ENCODE measurements at regions not wholly inside any gene's neighbourhood (a gene's known extent, or its start where the extent isn't known, plus 50 kb on each side); places are given as distances from the start of the nearest gene placed in this dataset.

- H3K27ac ChIP-seq, result no peak overlapping the region
- DNase-seq (ENCODE audit: low read depth, low spot score), result no peak
- no peaks in the 10 kb centered on the region for H3K9me3 ChIP-seq (ENCODE audit: low read depth, low read length)
- no peak for TF ChIP-seq EZH2 (IDR thresholded peaks at IDR 0.05)
- no peak overlapping the region for H3K9ac ChIP-seq (ENCODE audit: insufficient read length)
- H3K4me3 ChIP-seq, result no peak overlapping the region
- no peaks in the 10 kb centered on the region for H3K36me3 ChIP-seq (ENCODE audit: insufficient read depth, low read length)
These were observed 132.4 kb upstream of the ZP4 start for GRCh38 chr1:238023137-238023536.

GRCh38 chr1:238018214-238018613 is 127.5 kb upstream of the ZP4 start:
- Histone ChIP-seq H3K36me3 (ENCODE audit: insufficient read depth, low read length) (no peaks in the 10 kb centered on the region), H3K9me3 (ENCODE audit: low read depth, low read length) (no peaks in the 10 kb centered on the region)

DNA sequence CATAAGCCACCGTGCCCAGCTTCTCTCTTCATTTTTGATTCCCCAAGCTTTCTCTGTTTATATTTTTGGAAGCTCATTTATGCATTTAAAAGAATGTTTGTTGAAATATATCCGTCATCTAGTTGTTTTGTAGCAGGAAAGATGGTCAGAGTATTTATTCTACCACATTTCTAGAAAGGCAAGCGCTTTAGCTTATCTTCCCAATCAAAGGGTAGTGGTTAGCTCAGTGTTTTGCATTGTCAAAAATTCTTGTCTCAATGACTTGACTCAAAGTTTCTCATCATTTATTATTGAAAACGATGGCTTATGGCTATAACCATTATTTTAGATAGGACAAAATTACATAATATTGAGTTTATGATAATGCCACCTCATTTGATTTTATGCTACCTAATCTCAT is 116.1 kb upstream of the ZP4 start:
- Histone ChIP-seq H3K4me3 (no peak overlapping the region), H3K9ac (ENCODE audit: insufficient read length) (no peak overlapping the region), H3K27ac (no peak overlapping the region), H3K9me3 (ENCODE audit: low read depth, low read length) (no peaks in the 10 kb centered on the region), H3K36me3 (ENCODE audit: insufficient read depth, low read length) (no peaks in the 10 kb centered on the region)
- no peak for TF ChIP-seq EZH2 (IDR thresholded peaks at IDR 0.05)
- TF ChIP-seq FOXP2 (optimal IDR thresholded peaks at IDR 0.05; ENCODE audit: control extremely low read depth, extremely low read length, insufficient read depth), result no peak
- no peak for TF ChIP-seq POLR2AphosphoS5 (IDR thresholded peaks at IDR 0.05; ENCODE audit: borderline replicate concordance, low read depth, low read length)
- DNase-seq (ENCODE audit: low read depth, low spot score), result no peak

More at GRCh38 chr1:238018214-238018613, 127.5 kb upstream of the ZP4 start:
- DNase-seq (ENCODE audit: low read depth, low spot score), result no peak
- Histone ChIP-seq H3K4me3 (no peak overlapping the region), H3K9ac (ENCODE audit: insufficient read length) (no peak overlapping the region), H3K27ac (no peak overlapping the region)
- TF ChIP-seq POLR2AphosphoS5 (IDR thresholded peaks at IDR 0.05; ENCODE audit: borderline replicate concordance, low read depth, low read length) (no peak), FOXP2 (optimal IDR thresholded peaks at IDR 0.05; ENCODE audit: control extremely low read depth, extremely low read length, insufficient read depth) (no peak), EZH2 (IDR thresholded peaks at IDR 0.05) (no peak)

DNA sequence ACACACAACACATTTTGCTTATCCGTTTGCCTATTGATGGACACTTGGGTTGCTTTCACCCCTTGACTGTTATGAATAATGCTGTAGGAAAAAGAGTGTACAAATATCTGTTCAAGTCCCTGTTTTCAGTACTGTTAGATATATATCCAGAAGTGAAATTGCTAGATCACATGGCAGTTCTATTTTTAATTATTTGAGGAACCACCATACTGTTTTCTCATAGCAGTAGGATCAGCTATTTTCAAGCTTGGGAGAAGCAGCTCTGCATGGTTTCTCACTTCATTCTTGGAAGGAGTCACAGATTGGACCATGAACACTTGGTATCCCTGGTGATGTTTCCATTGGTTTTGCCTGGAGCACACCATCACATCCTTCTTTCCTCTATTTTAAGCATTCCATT is 114.4 kb upstream of the ZP4 start:
- TF ChIP-seq POLR2AphosphoS5 (IDR thresholded peaks at IDR 0.05; ENCODE audit: borderline replicate concordance, low read depth, low read length), result no peak
- no peak for TF ChIP-seq EZH2 (IDR thresholded peaks at IDR 0.05)
- TF ChIP-seq FOXP2 (optimal IDR thresholded peaks at IDR 0.05; ENCODE audit: control extremely low read depth, extremely low read length, insufficient read depth), result no peak
- H3K36me3 ChIP-seq (ENCODE audit: insufficient read depth, low read length), result no peaks in the 10 kb centered on the region
- DNase-seq (ENCODE audit: low read depth, low spot score), result no peak
- no peak overlapping the region for H3K9ac ChIP-seq (ENCODE audit: insufficient read length)
- H3K27ac ChIP-seq, result no peak overlapping the region
- no peaks in the 10 kb centered on the region for H3K9me3 ChIP-seq (ENCODE audit: low read depth, low read length)
- no peak overlapping the region for H3K4me3 ChIP-seq

GRCh38 chr1:238001818-238002217 is 111.1 kb upstream of the ZP4 start:
- no peaks in the 10 kb centered on the region for H3K36me3 ChIP-seq (ENCODE audit: insufficient read depth, low read length)
- H3K27ac ChIP-seq, result no peak overlapping the region
- DNase-seq (ENCODE audit: low read depth, low spot score), result no peak
- TF ChIP-seq FOXP2 (optimal IDR thresholded peaks at IDR 0.05; ENCODE audit: control extremely low read depth, extremely low read length, insufficient read depth) (no peak), POLR2AphosphoS5 (IDR thresholded peaks at IDR 0.05; ENCODE audit: borderline replicate concordance, low read depth, low read length) (no peak), EZH2 (IDR thresholded peaks at IDR 0.05) (no peak)
- no peak overlapping the region for H3K4me3 ChIP-seq
- no peak overlapping the region for H3K9ac ChIP-seq (ENCODE audit: insufficient read length)
- H3K9me3 ChIP-seq (ENCODE audit: low read depth, low read length), result no peaks in the 10 kb centered on the region

GRCh38 chr1:237999426-238000052 is 108.8 kb upstream of the ZP4 start:
- no peak overlapping the region for H3K4me3 ChIP-seq
- H3K27ac ChIP-seq, result no peak overlapping the region
- TF ChIP-seq FOXP2 (optimal IDR thresholded peaks at IDR 0.05; ENCODE audit: control extremely low read depth, extremely low read length, insufficient read depth) (no peak), EZH2 (IDR thresholded peaks at IDR 0.05) (no peak), POLR2AphosphoS5 (IDR thresholded peaks at IDR 0.05; ENCODE audit: borderline replicate concordance, low read depth, low read length) (no peak)
- H3K36me3 ChIP-seq (ENCODE audit: insufficient read depth, low read length), result no peaks in the 10 kb centered on the region
- H3K9me3 ChIP-seq (ENCODE audit: low read depth, low read length), result no peaks in the 10 kb centered on the region
- DNase-seq (ENCODE audit: low read depth, low spot score), result no peak
- H3K9ac ChIP-seq (ENCODE audit: insufficient read length), result no peak overlapping the region

GRCh38 chr1:237998581-237998980 is 107.9 kb upstream of the ZP4 start:
- Histone ChIP-seq H3K9me3 (ENCODE audit: low read depth, low read length) (no peaks in the 10 kb centered on the region), H3K9ac (ENCODE audit: insufficient read length) (no peak overlapping the region), H3K36me3 (ENCODE audit: insufficient read depth, low read length) (no peaks in the 10 kb centered on the region), H3K4me3 (no peak overlapping the region), H3K27ac (no peak overlapping the region)
- DNase-seq (ENCODE audit: low read depth, low spot score), result no peak
- no peak for TF ChIP-seq POLR2AphosphoS5 (IDR thresholded peaks at IDR 0.05; ENCODE audit: borderline replicate concordance, low read depth, low read length)
- no peak for TF ChIP-seq FOXP2 (optimal IDR thresholded peaks at IDR 0.05; ENCODE audit: control extremely low read depth, extremely low read length, insufficient read depth)
- TF ChIP-seq EZH2 (IDR thresholded peaks at IDR 0.05), result no peak

GRCh38 chr1:237983496-237983895 is 92.8 kb upstream of the ZP4 start:
- no peak for DNase-seq (ENCODE audit: low read depth, low spot score)
- Histone ChIP-seq H3K36me3 (ENCODE audit: insufficient read depth, low read length) (no peaks in the 10 kb centered on the region), H3K9me3 (ENCODE audit: low read depth, low read length) (no peaks in the 10 kb centered on the region), H3K4me3 (no peak overlapping the region), H3K27ac (no peak overlapping the region), H3K9ac (ENCODE audit: insufficient read length) (no peak overlapping the region)
- TF ChIP-seq EZH2 (IDR thresholded peaks at IDR 0.05), result no peak
- TF ChIP-seq POLR2AphosphoS5 (IDR thresholded peaks at IDR 0.05; ENCODE audit: borderline replicate concordance, low read depth, low read length), result no peak
- TF ChIP-seq FOXP2 (optimal IDR thresholded peaks at IDR 0.05; ENCODE audit: control extremely low read depth, extremely low read length, insufficient read depth), result no peak

DNA sequence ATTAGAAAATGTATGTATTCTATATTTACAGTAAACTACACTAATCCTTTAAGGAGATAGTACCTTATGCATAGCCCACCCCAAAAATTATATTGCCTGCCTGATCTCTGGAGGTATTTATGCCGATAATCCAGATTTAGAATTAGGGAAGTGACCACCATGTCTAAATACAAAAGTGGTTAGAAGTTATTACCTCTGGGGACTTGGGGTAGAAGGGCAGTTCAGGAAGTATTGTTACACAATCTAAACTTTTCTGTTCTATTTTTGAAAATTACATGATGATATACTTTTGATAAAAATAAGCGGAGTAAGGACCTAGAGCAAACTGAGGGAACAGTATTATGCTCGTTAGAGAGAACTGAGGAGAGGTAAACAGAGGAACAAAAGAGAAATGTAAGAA is 90.5 kb upstream of the ZP4 start:
- no peak overlapping the region for H3K4me3 ChIP-seq
- no peak for DNase-seq (ENCODE audit: low read depth, low spot score)

More for the DNA sequence above, 90.5 kb upstream of the ZP4 start:
- H3K9ac ChIP-seq (ENCODE audit: insufficient read length), result no peak overlapping the region
- no peak for TF ChIP-seq FOXP2 (optimal IDR thresholded peaks at IDR 0.05; ENCODE audit: control extremely low read depth, extremely low read length, insufficient read depth)
- TF ChIP-seq EZH2 (IDR thresholded peaks at IDR 0.05), result no peak
- no peak for TF ChIP-seq POLR2AphosphoS5 (IDR thresholded peaks at IDR 0.05; ENCODE audit: borderline replicate concordance, low read depth, low read length)
- H3K9me3 ChIP-seq (ENCODE audit: low read depth, low read length), result no peaks in the 10 kb centered on the region
- no peaks in the 10 kb centered on the region for H3K36me3 ChIP-seq (ENCODE audit: insufficient read depth, low read length)
- H3K27ac ChIP-seq, result no peak overlapping the region

Data from SK-N-MC (cell line).